ENCODE measurements at regions not wholly inside any gene's neighbourhood (a gene's known extent, or its start where the extent isn't known, plus 50 kb on each side); places are given as distances from the start of the nearest gene placed in this dataset.

DNA sequence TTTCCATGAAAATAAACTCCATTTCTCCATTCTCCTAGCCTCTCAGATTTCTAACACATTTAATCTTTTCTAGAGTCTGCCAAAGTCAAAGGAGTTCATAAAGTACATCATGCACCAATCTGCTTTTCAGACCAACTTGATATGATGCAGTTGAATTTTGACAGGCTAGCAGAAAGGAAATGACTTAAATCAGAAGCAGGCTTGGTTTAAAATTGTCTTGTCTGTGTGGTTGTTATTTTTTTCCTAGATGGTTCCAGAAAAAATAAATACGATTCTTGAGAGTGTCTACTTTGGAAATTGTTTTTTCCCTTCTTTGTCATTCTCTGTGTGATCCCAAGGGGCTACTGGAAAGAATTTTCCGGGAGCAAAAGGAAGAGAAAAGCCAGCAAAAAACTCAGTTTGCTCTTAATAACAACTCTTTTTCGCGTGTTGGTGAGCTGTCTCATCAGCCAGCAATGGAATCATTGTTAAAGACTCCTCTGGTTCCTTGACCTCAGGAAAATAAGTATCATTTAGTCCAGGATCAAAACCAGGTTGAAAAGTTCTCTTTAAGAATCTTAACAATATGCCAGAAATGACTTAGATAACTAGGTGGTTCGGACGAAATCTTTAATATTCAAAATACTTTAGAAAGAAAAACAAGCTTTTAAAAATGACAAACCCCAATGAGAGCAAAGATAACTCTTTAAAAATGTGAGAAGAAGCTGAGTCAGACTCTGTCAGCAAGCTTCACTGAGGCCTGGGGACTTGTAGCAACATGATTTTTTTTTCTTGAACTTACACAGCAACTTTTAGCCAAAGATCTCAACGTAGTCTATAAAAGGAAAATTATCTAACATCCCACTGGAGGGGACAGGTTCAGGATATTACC, 49.7 kb upstream of the GAB1 start:
- no peak for DNase-seq (ENCODE audit: low spot score)
- in situ Hi-C loops (cut with MboI; ENCODE audit: low sequenced_read_pairs, unreplicated experiment) = no loop called here
- TF ChIP-seq, protein P1, sequence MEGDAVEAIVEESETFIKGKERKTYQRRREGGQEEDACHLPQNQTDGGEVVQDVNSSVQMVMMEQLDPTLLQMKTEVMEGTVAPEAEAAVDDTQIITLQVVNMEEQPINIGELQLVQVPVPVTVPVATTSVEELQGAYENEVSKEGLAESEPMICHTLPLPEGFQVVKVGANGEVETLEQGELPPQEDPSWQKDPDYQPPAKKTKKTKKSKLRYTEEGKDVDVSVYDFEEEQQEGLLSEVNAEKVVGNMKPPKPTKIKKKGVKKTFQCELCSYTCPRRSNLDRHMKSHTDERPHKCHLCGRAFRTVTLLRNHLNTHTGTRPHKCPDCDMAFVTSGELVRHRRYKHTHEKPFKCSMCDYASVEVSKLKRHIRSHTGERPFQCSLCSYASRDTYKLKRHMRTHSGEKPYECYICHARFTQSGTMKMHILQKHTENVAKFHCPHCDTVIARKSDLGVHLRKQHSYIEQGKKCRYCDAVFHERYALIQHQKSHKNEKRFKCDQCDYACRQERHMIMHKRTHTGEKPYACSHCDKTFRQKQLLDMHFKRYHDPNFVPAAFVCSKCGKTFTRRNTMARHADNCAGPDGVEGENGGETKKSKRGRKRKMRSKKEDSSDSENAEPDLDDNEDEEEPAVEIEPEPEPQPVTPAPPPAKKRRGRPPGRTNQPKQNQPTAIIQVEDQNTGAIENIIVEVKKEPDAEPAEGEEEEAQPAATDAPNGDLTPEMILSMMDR (IDR thresholded peaks at IDR 0.05; ENCODE audit: borderline replicate concordance, control extremely low read depth, extremely low read depth, insufficient read depth, missing control alignments) = no peak

Data from GM13976 (cell line).